ENCODE measurements at regions not wholly inside any gene's neighbourhood (a gene's known extent, or its start where the extent isn't known, plus 50 kb on each side); places are given as distances from the start of the nearest gene placed in this dataset.
"Not testable (repeated sequence)": the region's sequence is repeated elsewhere in the genome, so short reads cannot be mapped to it uniquely, and the experiment has no call there.

DNA sequence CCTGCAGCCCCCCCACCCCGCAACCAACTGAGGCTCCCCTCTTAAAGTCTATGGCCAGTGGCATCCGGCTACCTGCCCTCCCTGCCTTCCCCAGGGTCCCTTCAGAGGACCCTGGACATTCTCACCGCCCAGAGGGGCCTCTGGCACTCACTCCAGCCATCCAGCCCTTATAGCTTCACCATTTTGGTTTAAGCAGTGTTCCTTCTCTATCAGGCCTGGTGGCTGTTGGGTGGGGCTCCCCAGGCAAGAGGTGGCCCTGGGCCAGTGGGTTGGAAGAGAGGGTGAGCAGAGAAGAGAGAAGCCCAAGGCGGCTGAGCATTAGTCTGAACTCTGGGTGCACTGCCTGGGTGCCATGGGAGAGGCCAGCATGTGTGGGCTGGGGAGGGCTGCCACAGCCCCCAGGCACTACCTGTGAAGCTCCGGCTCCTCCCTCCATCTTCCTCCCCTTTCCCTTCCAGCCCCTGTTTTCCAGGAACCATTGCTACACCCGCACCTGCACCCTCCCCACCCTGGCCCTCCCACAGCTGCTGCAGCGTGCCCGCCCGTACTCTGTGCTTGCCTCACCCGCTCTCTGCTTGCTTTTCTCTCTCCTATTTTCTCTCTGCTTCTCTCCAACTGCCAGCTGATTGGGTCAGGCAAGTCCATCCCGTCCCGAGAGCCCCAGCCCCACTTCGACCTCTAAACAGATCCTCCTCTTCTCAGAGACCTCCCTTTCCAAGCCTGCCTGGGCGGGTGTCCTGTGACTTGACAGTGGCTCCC, 168.2 kb downstream of the TBC1D2B start:
- no peak for DNase-seq (ENCODE audit: low read depth)

DNA sequence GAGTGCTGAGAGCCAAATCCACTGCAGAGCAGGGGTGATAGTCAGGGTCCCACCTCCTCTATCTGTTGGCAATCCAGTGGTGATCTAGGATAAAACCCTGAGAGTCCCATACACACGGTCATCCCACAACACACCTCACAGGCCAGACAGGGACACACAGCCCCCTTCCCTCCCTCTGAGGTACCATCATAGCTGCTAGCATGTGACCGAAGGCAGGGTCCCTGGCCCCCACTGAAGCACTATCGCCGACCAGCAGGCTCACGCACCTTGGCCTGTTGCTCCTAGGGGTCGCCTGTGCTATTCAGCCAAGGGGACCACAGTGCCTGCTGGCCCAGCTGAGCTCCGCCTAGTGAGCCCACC, 168.8 kb downstream of the TBC1D2B start:
- DNase-seq (ENCODE audit: low read depth), result not testable (repeated sequence)

DNA sequence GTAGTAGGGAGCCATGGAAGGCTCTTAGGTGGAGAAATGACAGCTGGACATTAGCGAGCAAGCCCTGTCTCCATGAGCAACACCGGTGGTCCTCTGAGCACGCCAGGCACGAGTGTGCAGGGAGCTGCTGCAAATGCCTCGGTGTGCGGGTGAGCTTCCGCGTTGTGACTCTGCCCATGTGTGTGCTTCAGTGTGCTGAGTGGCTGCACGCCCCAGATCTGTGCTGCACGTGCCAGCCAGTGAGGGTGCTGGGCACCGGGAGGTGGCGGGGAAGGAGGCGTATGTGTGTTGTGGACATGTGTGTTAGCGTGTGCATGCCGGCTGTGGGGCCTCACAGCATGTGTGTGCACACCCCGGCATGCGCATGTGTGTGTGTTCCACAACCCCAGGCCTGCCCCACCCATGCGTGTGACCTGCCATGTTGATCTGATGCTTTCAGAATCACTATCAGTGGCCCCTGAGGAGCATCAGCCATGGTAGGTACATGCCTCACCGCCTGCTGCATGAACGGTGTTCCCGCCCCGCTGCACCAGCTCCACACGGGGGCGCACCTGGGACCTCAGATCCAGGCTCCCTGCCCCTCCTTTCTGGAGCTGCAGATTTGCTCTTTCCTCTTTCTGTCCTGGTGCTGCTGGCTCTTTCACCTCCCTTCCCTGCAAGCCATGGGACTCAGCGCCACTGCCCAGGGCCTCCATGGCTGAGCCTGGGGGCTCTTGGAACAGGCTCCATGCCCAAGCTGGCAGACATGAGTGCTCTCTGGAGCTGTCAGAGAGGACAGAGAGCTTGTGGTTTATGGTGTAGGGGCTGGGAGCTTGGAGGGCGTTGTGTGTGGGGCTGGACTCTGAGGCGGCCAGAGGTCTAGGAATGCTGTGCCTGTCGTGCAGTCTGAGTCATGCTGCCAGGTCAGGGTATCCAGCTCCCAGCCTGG, 169.4 kb downstream of the TBC1D2B start:
- DNase-seq (ENCODE audit: low read depth), result peak; percentile 68

DNA sequence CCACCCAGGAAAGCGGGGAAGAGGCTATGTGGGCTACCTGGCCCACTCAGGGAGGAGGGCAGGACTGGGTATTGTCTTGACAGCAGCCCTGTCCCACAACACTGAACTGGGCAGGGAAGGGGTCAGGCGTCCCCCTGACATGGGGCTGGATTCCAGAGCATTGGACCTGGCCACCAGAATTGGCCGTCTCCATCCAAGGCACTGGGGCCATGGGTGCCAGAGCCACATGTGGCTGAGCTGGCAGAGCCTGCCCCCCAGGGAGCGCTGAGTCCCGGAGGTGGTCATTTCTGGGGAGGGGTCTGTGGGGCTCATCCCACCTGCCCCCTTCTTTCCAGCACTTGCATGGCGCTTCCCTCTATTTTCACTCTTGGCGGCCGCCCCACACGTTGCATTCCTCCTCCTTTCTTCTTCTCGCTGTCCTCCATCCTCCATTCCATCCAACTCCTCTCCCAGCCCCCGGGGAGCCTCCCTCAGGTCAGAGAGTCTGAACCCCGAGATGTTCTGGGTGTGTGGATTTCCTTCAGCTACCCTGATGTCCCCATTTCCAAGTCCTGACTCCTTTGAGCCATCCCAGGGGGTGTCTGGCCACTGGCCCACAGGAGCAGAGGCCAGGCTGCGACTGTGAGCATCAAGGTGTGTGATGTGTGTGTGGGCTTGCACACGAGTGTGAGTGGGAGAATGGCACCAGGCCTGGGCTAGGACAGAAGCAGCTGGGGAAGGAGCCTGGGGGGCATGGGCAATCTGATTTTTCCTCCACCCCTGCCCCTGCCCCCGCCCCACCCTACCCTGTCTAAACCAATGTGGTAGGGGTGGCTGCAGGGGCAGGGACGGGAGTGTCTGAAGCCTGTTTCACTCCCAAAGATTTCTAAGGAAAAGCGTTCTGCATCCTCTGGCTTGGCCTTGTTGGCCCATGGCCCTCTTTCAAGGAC, 171.2 kb downstream of the TBC1D2B start:
- not testable (repeated sequence) for DNase-seq (ENCODE audit: low read depth)

DNA sequence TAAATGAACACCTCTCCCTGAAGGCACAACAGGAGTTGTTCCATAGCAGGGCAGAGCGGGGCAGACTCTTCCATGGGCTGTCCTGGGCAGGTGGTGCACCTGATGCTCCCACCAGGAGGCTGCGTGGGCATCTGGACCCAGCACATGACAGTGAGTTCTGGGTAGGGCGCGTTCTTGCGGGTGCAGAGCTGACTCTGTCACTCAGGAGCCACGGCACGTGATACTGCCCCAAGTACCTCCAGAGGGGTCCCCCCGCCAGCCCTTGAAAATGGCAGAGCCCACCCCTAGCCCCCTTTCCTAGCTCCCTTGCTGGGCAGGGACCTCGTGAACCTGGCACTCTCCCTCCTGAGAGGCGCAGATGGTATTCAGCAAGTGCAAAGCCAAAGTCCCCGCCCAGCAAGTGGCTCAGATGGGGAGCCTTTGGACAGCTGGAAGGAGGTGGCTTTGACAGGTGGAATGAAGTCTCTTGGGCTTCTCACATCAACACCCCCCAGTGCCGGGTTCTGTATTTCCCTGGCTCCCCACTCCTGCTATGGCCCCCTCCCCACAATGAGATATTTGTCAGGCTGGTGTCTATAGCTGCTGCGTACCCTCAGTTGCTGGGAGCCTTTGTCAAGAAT, 172.1 kb downstream of the TBC1D2B start:
- DNase-seq (ENCODE audit: low read depth), result no peak

DNA sequence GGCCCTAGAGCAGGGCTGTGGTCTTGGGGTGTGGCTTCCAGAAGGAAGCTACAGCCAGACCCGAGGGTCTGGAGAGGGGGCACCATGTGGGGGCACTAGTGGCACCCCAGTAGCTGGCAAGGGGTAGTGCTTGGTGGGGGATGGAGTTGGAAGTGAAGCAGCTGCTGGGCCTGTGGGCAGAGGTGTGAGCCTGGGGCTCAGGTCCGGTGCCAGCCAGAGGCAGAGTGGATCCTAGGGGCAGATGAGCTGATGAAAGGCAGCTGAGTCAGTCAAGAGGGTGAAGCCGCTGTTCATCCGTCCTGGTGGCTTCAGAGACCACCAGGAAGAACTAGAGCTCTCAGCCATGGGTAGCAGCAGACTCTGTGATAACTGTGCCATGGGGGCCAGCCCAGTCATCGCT, 172.6 kb downstream of the TBC1D2B start:
- DNase-seq (ENCODE audit: low read depth), result no peak

- DNase-seq (ENCODE audit: low read depth), result no peak
Measured at GRCh38 chr15:77904436-77904821, 173.1 kb downstream of the TBC1D2B start.

DNA sequence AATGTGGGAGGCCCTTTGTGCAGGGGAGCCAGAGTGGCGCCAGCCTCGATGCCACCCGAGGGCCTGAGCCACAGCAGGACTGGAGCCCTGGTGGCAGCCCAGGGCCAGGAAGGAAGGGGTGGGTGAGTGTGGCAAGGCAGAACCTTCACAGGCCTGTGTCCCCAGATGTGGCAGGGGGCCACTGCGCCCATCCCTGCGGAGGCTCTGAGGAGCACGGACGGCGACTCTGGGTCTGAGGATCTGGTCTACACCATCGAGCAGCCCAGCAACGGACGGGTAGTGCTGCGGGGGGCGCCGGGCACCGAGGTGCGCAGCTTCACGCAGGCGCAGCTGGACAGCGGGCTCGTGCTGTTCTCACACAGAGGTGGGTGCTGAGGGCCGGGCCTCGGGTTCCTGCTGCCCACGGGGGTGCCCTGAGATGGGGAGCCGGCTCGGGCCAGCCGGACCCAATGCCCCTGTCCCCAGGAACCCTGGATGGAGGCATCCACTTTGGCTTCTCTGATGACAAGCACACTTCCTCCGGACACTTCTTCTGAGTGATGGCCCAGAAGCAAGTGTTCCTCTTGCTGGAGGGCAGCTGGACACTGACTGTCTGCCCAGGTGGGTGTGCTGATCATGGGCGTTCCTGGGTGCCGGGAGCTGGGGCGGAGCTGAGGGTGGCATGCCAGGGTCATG, 173.6 kb downstream of the TBC1D2B start:
- not testable (repeated sequence) for DNase-seq (ENCODE audit: low read depth)

- peak; percentile 11 for DNase-seq (ENCODE audit: low read depth)
Measured at GRCh38 chr15:77902921-77903760, 174.4 kb downstream of the TBC1D2B start.

DNA sequence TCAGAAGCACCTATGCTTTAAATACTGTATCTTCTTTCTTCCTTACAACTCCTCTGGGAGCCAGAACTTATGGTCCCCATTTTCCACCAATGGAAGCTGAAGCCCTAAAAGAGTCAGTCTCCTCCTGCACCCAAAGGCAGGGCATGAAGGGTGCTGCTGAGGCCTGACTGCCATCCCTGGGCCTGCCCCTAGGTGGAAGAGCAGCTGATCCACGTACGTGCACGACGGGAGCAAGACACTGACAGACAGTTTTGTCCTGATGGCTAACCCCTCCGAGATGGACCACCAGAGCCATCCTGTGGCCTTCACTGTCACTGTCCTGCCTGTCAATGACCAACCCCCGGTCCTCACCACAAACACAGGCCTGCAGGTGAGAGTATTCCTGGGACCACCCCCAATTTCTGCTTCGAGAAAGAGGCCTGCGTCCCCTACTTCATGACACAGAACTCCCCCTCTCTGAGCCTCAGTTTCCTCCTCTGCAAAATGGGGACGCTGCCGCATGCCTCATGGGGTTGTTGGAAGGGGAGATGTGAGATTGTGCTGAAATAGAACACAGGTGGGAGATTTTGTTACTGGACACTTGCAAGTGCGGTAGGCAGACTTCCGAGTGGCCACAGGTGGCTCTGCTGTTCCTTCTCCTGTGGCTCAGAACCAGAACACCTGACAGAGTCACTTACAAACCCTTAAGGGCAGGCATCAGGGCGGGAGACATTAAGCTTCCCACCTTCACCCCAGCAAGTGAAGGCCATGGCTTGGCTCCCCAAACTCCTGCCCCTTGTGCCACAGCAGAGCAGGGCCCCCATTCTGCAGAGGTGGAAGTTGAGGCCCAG, 175.4 kb downstream of the TBC1D2B start:
- no peak for DNase-seq (ENCODE audit: low read depth)

GRCh38 chr15:77901251-77901881, 176.1 kb downstream of the TBC1D2B start:
- no peak for DNase-seq (ENCODE audit: low read depth)

DNA sequence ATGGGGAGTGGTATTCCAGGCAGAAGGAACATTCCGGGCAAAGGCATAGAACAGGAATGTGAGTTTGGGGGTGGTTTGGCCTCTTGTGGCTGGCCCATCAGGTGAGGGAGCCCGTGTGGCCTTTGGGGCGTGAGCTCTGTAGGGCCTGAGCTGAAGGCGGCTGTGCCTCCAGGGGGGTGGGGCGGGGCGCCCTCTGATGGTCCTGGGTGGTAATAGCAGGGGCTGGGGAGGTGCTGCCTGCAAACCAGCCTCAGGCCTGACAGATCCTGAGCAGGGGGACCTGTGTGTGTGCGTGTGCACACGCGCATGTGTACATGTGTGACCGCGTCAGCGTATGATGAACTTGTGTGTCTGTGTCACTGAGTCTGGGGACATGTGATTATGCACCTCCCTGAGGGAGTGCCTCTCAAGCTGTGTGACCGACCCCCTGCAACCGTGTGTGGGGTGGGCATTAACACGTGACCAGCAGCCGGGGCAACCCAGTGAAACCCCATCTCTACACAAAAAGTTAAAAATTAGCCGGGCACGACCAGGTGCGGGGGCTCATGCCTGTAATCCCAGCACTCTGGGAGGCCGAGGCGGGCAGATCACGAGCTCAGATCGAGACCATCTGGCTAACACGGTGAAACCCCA, 177.1 kb downstream of the TBC1D2B start:
- not testable (repeated sequence) for DNase-seq (ENCODE audit: low read depth)

DNA sequence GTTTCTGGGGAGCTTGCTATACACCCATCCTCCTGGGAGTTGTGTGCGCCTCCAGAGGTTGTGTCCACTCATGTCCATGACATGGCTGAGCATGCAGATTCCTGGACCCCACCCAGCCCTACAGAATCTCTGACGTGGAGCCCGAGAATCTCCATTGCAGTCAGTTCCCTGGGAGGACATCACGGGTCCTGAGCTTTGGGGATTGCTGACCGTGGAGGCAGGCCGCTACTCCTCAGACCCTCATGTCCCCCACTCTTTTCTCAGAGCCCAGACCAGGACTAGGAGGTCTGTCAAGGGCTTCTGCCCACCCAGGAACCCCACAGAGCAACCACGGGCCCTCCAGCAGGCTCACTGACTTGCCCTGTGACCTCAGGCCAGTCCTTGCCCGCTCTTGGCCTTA, 177.7 kb downstream of the TBC1D2B start:
- not testable (repeated sequence) for DNase-seq (ENCODE audit: low read depth)

- DNase-seq (ENCODE audit: low read depth), result no peak
Measured at GRCh38 chr15:77898811-77899730, 178.4 kb downstream of the TBC1D2B start.

DNA sequence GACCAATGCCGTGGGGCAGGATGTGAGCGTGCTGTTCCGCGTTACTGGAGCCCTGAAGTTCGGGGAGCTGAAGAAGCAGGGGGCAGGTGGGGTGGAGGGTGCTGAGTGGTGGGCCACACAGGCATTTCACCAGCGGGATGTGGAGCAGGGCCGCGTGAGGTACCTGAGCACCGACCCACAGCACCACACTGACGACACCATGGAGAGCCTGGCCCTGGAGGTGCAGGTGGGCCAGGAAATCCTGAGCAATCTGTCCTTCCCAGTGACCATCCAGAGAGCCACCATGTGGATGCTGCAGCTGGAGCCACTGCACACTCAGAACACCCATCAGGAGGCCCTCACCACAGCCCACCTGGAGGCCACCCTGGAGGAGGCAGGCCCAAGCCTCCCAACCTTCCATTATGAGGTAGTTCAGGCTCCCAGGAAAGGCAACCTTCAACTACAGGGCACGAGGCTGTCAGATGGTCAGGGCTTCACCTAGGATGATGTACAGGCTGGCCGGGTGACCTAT, 179.6 kb downstream of the TBC1D2B start:
- no peak for DNase-seq (ENCODE audit: low read depth)

GRCh38 chr15:77897113-77897895, 180.2 kb downstream of the TBC1D2B start:
- not testable (repeated sequence) for DNase-seq (ENCODE audit: low read depth)

Data from iris pigment epithelial cell (primary cell).